Posterior vena cava (tissue), 2 donors: ENCODE measurements at regions not wholly inside any gene's neighbourhood (a gene's known extent, or its start where the extent isn't known, plus 50 kb on each side); places are given as distances from the start of the nearest gene placed in this dataset.

ENCODE experiments used
- DNase-seq: peaks from one replicate; pipeline ENCODE4 v3.0.0-alpha.2; 2020; ENCODE audit warnings: low spot score
- intact Hi-C, 2 donors: fragments of 100-400 bp; cut with DNase I; formaldehyde crosslinking; loops; one replicate each; pipeline versions ENCODE4 v1.14.1 to v1.14.2; 2022 to 2023
- donor health status: DM: yes; HTN: yes; CAD: no.
- donor health status: DM: yes; HTN: yes; CAD: no.

DNA sequence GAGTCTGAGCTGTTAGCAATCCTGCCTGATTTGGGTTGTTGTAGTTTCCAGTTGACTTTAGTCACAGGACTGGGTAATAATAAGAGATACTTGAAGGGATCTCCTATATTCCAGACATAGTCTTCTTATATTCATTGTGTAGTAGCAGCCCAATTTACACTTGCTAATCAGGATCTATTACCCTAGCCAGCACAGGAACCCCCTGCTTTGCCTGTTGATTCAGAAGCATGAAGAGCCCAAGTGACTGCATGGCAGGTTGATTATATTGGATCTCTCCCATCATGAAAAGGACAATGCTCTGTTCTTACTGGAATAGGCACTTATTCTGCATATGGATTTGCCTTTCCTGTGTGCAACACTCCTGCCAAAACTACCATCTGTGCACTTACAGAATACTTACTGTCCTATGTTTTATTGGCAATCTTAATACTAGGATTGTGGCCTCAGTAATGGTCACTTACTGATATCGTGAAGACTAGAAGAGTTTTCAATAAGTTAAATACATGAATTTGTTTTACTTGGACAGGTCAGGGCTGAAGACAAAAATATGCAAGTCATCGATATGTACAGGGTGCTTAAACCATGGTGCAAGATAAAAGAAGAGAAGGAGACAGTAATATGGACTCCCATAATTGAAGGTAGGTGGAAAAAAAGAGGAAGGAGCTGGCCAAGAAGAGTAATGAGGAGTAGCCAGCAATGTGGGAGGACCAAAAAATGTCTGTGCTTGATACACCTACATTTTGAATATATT is 304.1 kb downstream of the MCTP2 start:
- intact Hi-C loops, result no loop called here
- no peak for DNase-seq

DNA sequence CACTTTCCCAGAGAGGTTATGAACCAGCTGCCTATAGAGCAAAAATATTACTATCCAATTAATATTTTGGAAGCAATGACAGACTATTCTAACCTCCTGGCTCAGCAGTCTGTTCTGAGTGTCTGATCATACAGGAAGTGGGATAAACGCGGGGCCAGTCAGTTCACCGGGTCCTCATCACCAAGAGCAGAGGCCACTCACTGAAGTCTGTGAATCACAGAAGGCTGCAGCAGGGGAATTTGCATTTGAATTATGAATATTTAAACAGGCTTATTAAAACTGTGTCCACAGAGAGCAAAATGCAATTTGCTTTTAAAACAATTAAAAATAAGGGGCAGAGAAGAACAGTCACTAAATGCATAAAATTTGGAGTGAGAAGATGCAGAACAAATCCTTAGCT is 305.2 kb downstream of the MCTP2 start:
- intact Hi-C loops, result no loop called here

DNA sequence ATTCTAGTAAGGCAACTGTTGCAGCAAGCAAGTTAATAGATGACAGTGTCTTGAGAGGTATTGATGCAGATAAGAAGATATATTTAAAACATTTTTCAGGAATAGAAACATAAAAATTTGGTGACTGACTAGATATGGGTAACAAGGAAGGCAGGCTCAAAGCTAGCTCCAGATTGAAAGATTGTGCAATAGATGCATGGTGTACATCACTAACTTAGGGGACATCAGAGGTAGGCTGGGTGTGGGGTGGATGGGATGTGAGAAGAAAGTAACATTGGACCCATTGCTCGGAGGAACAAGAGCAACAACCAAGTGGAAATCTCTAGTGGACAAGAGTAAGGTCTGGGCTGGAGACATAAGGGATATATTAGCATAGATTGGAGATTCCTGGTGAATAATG is 306.9 kb downstream of the MCTP2 start:
- no peak for DNase-seq
- intact Hi-C loops, result no loop called here

More for the DNA sequence above, 305.2 kb downstream of the MCTP2 start:
- no peak for DNase-seq

DNA sequence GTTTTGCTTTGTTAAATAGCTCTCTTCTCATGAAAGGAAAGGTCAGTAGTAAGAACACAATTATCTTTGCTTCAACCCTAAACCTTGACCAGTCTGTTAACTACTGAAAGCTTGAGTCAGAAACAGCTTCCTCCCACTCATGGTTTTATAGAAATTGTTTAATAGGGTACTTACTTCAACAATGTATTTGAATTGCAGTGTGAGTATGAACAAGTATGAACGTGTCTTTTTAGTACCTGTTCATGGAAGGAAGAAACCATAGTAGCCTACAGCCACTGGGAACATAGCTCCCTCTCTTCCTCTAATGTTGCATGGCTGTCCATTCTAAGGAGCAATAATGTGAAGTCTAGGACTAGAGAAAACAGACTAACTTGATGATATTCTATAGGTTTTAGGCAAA is 311.0 kb downstream of the MCTP2 start:
- DNase-seq, result no peak
- intact Hi-C loops, result no loop called here

DNA sequence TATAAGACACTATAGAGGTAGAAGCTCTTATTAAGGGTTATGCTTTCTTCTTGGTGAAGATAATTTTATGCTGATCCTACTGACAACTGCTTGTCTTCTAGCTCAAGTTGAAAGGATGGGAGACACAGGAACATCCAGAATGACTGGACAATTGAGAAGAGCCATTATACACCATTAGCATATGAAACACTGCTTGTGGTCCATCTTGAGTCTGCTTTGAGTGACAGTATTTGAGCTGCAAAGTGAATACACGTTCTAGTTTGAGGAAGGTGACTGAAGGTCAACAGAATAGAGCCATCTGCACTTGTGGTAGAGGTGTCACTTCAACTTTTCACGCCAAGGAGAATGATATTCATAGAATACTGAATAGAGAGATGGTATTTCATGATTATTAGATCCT is 315.4 kb downstream of the MCTP2 start:
- DNase-seq, result no peak
- intact Hi-C loops, result no loop called here

DNA sequence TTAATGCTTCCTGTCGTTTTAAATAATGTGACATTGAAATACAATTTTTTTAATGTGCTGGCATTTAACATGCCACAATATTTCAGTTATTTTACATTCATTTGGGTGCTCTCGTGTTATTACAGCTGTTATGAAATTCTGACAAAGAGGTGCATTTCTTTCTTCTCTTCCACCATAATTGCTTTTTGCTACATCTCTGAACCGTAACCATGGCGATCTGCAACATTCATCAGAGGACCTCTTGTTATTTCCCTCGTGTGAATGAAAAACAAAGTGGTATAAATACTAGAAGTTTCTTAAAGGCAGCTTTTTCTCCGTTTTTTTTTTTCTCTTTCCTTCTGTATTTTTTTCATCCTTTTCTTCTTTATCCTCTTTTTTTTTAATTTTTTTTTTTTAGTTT is 316.4 kb downstream of the MCTP2 start:
- no peak for DNase-seq
- intact Hi-C loops, result no loop called here

DNA sequence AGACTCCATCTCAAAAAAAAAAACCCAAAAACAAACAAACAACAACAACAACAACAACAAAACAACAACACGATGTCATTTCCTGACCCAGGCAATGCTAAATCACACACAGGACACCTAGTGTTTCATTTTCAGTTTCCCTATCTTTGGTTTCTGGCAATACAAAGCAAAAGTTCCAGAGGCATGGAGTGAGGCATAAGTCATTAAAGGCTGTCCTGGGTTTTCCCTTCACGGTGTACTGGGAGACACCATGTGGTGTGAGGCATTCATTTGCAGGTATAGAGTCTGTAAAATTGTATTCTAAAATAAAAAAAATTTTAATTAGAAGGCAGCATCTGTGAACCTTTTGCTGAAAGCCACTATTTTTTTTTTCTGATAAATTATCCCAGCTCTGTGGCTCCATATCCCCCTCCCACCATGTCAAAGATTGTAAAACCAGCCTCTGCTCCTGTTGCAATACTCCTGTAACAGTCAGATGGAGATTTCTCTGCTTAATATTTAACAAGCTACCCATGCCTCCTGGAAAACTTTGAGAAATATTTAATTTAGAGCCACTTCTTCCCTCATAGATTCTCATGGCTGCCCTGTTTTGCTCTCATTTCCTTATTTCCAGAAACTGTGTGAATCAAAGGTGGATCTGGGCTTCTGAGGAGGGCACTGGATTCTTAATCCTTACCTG is 324.6 kb downstream of the MCTP2 start:
- intact Hi-C loops, result no loop called here
- no peak for DNase-seq

DNA sequence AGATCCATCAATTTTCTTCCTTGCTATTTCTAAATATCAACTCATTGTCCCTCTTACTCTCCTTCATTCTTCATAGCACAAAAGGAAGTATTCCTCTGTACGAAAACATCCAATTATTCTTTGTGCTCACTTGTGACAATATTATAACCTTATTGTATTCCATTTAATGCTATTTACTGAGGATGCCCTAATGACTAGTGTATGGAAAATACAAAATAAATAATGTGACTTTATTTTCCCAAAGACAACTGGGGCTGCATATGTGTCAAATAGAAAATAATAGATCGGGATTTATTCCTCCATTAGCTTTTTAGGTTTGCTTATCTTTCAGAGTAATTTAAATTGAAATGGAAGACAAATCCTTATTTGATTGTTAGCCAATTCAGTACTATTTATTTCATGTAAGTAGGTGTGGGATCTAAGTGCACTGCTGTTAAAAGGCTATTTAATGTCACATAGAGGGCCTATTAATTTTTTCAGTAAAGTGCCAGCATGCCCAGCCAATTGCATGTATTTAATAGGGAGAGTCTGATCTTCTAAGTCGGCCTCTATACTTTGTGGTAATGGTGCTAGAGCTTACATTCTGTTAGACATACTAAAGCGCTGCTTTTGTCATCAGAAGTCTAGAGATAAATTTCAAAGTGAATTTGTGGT is 329.8 kb downstream of the MCTP2 start:
- DNase-seq, result no peak
- intact Hi-C loops, result no loop called here

DNA sequence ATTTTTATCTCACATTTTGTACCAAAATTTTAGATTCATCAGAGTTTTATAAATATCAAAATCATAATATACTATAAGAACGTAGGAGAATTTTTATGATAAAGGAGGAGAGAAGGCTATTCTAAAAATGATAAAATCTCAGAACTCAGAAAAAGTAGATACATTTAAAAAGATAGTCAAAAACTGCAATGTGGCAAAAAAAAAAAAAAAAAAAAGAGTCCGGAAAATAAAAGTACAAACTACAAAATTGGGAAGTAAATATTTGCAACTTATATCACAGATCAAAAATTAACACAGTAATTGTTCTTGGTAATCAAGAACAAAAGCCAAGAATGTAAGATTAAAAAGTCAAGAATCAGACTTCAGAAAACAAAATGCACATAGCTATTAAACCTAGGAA is 332.1 kb downstream of the MCTP2 start:
- no peak for DNase-seq
- intact Hi-C loops, result no loop called here

DNA sequence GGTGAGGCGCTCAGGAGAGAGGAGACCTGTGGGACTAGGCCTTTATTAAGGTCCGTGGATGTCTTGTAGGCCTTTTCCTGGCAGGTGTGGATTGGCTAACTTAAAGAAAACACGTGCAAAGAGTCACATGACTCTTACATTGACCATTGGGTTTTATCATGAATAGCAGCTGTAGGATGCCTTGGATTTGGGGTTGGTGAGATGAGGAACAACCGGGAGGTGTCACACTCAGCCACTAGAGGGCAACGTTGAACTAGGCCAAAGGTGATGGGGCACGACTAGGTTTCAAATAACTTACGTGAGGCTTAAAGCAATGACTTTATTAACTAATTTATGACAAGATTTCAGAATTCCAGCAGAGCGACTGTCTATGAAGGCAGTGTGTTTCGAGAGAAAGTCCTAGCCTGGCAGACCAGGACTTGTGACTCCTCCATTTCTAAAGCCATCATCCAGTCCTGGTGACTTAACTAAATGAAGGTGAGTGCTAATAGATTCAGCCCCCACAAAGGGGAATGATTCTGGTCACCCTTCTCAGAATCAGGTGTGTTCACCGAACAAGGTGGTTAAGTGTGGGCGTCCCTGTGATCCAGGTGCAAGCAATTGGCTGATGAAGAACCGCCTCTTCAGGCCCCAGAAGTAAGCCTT is 345.6 kb downstream of the MCTP2 start:
- DNase-seq, result no peak
- intact Hi-C loops, result no loop called here

DNA sequence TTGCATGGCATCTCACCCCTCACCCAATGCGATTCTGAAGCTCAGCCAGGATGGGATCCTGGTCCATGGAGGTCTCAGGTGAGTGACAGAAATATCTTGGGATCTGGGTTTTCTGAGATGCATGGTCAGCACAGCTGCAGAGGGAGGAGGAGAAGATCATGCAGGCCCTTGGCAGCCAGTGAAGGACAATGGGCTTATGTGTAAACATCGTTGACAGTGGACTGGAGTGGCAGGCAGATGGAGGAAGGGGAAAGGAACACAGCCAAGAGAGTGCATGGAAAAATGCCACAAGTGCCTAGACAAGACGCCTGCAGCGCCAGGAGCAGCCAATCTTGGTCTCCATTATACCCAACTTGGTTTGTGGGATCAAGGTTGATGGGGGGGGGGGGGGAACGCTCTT is 347.9 kb downstream of the MCTP2 start:
- intact Hi-C loops, result no loop called here
- no peak for DNase-seq

DNA sequence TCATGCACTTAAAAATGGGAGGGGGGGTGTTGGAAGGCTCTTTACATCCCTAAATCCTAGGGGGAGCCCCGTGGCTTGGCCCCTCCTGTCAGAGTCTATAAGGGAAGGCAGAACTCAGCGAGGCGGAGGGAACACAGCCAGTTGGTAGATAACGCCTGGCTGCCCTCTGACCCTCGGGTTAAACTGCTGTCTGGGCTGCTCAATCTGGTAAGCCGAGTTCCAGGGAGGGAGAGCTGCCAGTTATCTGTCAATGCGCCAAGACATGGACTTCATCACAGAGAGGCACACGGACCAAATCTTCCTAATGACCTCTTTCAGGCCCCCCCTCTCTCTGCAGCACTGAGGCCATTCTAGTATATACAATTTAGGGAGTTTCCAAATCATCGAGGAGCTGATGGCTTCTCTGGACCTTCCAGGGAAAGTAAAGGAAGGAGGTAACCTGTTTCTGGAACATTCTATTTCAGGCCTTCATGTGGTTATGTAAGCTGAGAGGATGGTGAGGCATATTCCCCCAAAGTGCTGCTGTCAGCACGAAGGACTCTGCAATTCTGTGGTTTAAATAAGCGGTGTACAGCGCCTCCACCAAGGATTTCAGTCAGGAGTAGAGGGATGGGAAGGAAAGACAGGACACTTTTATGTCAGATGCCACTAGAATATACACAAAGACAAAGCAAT is 349.0 kb downstream of the MCTP2 start:
- intact Hi-C loops, result no loop called here
- DNase-seq, result no peak

DNA sequence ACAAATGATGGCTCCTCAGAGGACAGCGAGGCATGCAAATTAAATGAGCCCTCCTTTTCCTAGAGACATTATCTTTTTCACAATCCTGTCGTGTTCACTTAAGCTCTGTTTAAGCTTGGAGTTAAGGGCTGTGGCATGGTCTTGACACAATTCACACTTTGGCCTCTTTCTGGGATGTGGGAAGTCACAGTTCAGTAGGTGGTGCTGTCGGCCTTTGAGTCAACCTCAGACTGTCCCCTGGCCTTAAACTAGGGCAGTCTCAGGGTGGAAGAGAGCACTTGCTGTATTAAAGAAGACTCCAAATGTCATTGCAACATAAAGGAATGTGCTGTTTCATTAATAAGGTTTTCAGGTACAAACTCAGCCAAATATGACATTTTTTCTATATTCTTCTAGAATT is 351.0 kb downstream of the MCTP2 start:
- DNase-seq, result no peak
- intact Hi-C loops, result no loop called here

DNA sequence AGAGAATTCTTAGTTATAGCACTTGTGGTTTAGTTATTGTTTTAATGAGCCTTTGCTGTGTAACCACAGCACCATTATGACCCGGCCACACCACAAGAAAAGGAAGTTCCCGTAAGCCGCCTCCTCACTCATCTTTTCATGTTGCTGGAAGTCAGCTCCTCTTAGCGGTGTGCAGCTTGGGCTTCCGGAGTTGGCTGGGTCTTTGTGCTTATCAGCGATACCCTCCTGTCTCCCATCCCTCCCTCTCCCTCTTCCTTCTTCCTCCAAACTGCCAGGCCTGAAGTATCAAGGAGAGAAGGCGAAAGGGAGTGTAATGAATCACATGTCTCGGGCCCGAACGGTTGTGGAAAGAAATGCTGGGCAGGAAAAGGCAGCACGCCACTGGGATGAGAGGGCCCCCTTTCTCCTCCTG is 353.5 kb downstream of the MCTP2 start:
- no peak for DNase-seq
- intact Hi-C loops, result no loop called here

DNA sequence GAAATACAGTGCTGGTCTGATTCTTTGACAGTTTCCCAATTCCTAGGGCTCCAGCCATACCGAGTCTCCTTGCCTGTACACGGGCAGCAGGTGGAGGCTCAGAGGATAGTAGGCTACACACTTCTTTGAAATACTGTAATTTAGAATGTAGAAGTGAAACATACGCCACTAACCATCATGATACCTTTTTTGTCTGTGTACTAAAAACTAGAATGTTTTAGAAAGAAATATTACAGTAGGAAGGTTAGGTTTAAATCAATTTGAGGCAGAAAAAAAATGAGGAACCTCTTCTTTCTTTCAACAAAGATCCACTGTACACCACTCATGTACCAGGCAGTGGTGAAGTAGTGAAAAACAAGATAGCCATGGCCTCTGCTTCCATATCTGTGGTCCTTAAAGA is 354.7 kb downstream of the MCTP2 start:
- intact Hi-C loops, result no loop called here

DNA sequence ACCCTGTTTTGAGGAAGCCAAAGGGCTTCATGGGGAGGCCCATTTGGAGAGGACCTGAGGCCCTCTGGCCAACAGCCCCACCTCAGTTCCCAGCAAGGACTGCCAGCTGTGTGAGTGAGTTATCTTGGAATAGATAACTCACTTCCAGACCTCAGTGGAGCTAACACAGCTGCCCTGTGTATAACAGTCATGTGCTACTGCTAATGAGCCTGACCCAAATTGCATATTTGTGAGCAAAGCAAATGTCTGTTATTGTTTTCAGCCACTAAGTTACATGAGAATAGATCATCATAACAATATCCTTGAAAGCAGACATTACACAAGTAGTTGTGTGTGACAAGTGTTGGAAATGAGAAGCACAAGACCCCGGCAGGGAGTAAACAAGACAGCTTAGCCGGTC is 355.8 kb downstream of the MCTP2 start:
- intact Hi-C loops, result no loop called here
- no peak for DNase-seq

More for the DNA sequence above, 354.7 kb downstream of the MCTP2 start:
- no peak for DNase-seq

DNA sequence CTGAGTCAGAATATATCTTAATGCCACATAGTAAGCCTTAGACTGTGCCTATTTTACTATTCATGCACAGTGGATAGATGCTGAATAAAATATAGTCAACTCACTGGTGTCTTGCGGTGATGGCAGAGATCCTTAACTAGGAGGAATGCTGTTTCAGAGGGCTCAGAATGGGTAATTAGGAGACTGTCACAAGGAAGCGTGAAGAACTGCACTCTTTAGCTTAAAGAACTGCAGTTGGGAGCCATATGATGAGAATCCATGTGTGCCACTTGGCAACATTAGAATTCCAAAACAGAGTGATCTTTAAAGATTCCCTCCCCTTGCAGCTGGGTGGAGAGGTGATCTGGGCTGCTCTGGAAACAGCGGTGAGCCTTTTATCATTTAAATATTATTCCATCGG is 357.6 kb downstream of the MCTP2 start:
- DNase-seq, result no peak
- intact Hi-C loops, result no loop called here

DNA sequence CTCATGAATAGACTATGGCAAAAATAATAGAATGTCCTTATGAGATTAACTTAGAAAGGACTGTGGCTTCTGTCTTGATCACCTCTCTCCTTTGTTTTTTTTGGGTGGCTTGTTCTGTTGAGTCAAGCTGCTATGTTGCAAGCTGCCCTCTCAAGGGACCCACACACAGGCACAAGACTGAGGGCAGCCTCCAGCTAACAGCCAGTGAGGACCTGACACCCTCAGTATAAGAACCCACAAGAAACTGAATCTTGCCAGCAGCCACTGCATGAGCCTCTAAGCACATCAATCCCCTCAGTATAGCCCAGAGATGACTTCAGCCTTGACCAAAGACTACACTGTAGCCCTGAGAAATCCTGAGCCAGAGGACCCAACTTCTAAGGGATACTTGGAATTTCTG is 361.1 kb downstream of the MCTP2 start:
- DNase-seq, result no peak
- intact Hi-C loops, result loop anchor here in 1 of 2 donors (10.0 kb wide), 1 partner anchor 1942 kb away; no protein-coding TSS in a partner anchor

DNA sequence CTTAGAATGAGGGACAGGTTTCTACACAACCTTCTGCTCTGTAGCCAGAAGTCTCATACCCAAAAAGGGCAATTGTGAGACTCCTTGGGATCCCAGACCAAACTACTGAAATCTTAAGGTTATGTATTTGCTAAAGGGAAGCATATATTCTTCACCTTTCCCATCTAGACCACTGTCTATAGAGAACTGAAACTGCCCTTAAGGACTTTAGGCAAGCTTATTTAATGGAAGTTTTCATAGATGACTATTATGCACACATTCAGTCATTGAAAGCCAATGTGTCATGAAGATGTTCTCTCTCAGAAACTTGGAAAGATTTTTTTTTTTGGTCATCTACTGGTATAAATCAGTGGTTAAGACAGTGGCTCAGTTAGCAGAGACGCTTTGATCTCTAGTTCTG is 365.3 kb downstream of the MCTP2 start:
- intact Hi-C loops, result loop anchor here in 1 of 2 donors (10.0 kb wide), 1 partner anchor 1938 kb away; no protein-coding TSS in a partner anchor
- no peak for DNase-seq

DNA sequence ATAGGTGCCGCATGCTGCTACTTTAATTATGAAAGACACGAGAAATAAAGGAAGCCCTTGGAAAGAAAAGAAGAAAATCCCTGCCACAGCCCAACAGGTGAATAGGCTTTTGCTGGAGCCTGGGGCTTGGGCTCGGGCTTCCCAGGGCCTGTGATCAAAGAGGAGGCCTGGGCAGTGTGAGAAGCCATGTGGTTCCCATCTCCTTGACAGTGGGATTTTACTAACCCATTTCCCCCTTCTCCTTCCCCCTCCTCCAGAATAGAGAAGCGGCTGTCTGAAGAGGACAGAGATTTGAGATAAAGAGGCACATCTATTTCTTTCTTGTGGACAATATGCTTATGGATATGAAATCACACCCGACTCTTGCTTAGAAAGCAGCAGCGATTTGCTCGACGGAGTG is 369.1 kb downstream of the MCTP2 start:
- intact Hi-C loops, result no loop called here
- no peak for DNase-seq
